GM23338 (cell line): ENCODE measurements at regions not wholly inside any gene's neighbourhood (a gene's known extent, or its start where the extent isn't known, plus 50 kb on each side); places are given as distances from the start of the nearest gene placed in this dataset.

Experiments used
- CREB1 ChIP-seq: fragments of 250-450 bp; sonication (Bioruptor Pico); IDR thresholded peaks from 2 replicates; pipeline ENCODE4 v1.5.0; 2020; ENCODE audit warnings: low read depth, mild to moderate bottlenecking, moderate library complexity
- CTCF ChIP-seq, 2 experiments: fragments of 200-600 bp in 1 of 2; sonication (generic) in 1 of 2; conservative IDR thresholded peaks; 2 replicates each; pipeline versions ENCODE4 v1.5.1 to v1.6.1; 2016 to 2017; ENCODE audit warnings: antibody characterized with exemption in 2 of 2, low read depth in 2 of 2, mild to moderate bottlenecking in 2 of 2, moderate library complexity in 1 of 2
- ETS1 ChIP-seq: IDR thresholded peaks from 2 replicates; pipeline ENCODE4 v1.6.1; 2016; ENCODE audit warnings: antibody characterized with exemption
- EZH2 ChIP-seq: fragments of 200-600 bp; sonication (generic); IDR thresholded peaks from one replicate; pipeline ENCODE4 v1.8.0; 2017; ENCODE audit warnings: antibody characterized with exemption, mild to moderate bottlenecking, low read depth; ENCODE audit not compliant: unreplicated experiment
- EZH2phosphoT487 ChIP-seq: fragments of 200-600 bp; sonication (generic); IDR thresholded peaks from one replicate; pipeline ENCODE4 v1.8.1; 2018; ENCODE audit warnings: antibody characterized with exemption; ENCODE audit not compliant: unreplicated experiment
- JUNB ChIP-seq: IDR thresholded peaks from one replicate; pipeline ENCODE4 v1.6.1; 2016; ENCODE audit warnings: antibody characterized with exemption; ENCODE audit not compliant: unreplicated experiment
- POLR2AphosphoS5 ChIP-seq: IDR thresholded peaks from 2 replicates; pipeline ENCODE4 v1.6.1; 2016; ENCODE audit warnings: antibody characterized with exemption, low read depth
- REST ChIP-seq: IDR thresholded peaks from one replicate; pipeline ENCODE4 v1.6.1; 2018; ENCODE audit warnings: antibody characterized with exemption; ENCODE audit not compliant: unreplicated experiment
- STAT1 ChIP-seq: IDR thresholded peaks from one replicate; pipeline ENCODE4 v1.6.1; 2016; ENCODE audit warnings: antibody characterized with exemption; ENCODE audit not compliant: unreplicated experiment
- ZNF331 ChIP-seq: fragments of 250-450 bp; sonication (Bioruptor Pico); IDR thresholded peaks from 2 replicates; pipeline ENCODE4 v1.5.0; 2020; ENCODE audit warnings: low read depth, mild to moderate bottlenecking, moderate library complexity
- TF ChIP-seq, protein P1 (sequence below): fragments of 250-450 bp; sonication (Bioruptor Pico); IDR thresholded peaks from 2 replicates; pipeline ENCODE4 v1.5.0; 2020; ENCODE audit warnings: mild to moderate bottlenecking, moderate library complexity

GRCh38 chr5:125149110-125149509, 402.7 kb upstream of the ZNF608 start:
- TF ChIP-seq EZH2 (no peak), EZH2phosphoT487 (no peak), CTCF (conservative IDR thresholded peaks at IDR 0.05; ENCODE audit: low read depth in 2 of 2) (no peak), JUNB (no peak), POLR2AphosphoS5 (no peak), REST (no peak), STAT1 (no peak), ETS1 (no peak), ZNF331 (CRISPR knock-in tag) (no peak), CREB1 (CRISPR knock-in tag) (no peak)
- TF ChIP-seq, protein P1, sequence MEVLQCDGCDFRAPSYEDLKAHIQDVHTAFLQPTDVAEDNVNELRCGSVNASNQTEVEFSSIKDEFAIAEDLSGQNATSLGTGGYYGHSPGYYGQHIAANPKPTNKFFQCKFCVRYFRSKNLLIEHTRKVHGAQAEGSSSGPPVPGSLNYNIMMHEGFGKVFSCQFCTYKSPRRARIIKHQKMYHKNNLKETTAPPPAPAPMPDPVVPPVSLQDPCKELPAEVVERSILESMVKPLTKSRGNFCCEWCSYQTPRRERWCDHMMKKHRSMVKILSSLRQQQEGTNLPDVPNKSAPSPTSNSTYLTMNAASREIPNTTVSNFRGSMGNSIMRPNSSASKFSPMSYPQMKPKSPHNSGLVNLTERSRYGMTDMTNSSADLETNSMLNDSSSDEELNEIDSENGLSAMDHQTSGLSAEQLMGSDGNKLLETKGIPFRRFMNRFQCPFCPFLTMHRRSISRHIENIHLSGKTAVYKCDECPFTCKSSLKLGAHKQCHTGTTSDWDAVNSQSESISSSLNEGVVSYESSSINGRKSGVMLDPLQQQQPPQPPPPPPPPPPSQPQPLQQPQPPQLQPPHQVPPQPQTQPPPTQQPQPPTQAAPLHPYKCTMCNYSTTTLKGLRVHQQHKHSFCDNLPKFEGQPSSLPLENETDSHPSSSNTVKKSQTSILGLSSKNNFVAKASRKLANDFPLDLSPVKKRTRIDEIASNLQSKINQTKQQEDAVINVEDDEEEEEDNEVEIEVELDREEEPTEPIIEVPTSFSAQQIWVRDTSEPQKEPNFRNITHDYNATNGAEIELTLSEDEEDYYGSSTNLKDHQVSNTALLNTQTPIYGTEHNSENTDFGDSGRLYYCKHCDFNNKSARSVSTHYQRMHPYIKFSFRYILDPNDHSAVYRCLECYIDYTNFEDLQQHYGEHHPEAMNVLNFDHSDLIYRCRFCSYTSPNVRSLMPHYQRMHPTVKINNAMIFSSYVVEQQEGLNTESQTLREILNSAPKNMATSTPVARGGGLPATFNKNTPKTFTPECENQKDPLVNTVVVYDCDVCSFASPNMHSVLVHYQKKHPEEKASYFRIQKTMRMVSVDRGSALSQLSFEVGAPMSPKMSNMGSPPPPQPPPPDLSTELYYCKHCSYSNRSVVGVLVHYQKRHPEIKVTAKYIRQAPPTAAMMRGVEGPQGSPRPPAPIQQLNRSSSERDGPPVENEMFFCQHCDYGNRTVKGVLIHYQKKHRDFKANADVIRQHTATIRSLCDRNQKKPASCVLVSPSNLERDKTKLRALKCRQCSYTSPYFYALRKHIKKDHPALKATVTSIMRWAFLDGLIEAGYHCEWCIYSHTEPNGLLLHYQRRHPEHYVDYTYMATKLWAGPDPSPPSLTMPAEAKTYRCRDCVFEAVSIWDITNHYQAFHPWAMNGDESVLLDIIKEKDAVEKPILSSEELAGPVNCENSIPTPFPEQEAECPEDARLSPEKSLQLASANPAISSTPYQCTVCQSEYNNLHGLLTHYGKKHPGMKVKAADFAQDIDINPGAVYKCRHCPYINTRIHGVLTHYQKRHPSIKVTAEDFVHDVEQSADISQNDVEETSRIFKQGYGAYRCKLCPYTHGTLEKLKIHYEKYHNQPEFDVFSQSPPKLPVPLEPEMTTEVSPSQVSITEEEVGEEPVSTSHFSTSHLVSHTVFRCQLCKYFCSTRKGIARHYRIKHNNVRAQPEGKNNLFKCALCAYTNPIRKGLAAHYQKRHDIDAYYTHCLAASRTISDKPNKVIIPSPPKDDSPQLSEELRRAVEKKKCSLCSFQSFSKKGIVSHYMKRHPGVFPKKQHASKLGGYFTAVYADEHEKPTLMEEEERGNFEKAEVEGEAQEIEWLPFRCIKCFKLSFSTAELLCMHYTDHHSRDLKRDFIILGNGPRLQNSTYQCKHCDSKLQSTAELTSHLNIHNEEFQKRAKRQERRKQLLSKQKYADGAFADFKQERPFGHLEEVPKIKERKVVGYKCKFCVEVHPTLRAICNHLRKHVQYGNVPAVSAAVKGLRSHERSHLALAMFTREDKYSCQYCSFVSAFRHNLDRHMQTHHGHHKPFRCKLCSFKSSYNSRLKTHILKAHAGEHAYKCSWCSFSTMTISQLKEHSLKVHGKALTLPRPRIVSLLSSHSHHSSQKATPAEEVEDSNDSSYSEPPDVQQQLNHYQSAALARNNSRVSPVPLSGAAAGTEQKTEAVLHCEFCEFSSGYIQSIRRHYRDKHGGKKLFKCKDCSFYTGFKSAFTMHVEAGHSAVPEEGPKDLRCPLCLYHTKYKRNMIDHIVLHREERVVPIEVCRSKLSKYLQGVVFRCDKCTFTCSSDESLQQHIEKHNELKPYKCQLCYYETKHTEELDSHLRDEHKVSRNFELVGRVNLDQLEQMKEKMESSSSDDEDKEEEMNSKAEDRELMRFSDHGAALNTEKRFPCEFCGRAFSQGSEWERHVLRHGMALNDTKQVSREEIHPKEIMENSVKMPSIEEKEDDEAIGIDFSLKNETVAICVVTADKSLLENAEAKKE = no peak
